HepG2 (cell line): ENCODE measurements at regions not wholly inside any gene's neighbourhood (a gene's known extent, or its start where the extent isn't known, plus 50 kb on each side); places are given as distances from the start of the nearest gene placed in this dataset.

ENCODE experiments used
- CBFB ChIP-seq: sonication (generic); formaldehyde crosslinking; IDR thresholded peaks from 2 replicates; pipeline ENCODE4 v1.4.0; 2020; ENCODE audit warnings: missing genetic modification reagents
- CEBPB ChIP-seq: IDR thresholded peaks from 2 replicates; pipeline ENCODE4 v1.6.1; 2011; ENCODE audit warnings: low read depth, low read length, improper control_type of control experiment, borderline replicate concordance
- DPF2 ChIP-seq: sonication (generic); formaldehyde crosslinking; IDR thresholded peaks from 2 replicates; pipeline ENCODE4 v1.4.0; 2020; ENCODE audit warnings: mild to moderate bottlenecking, low read depth, missing genetic modification reagents, borderline replicate concordance
- KAT7 ChIP-seq: IDR thresholded peaks from 2 replicates; pipeline ENCODE4 v1.6.1; 2018; ENCODE audit warnings: borderline replicate concordance, missing compliant biosample characterization
- MZF1 ChIP-seq: sonication (generic); formaldehyde crosslinking; IDR thresholded peaks from 2 replicates; pipeline ENCODE4 v1.8.1; 2023; ENCODE audit warnings: mild to moderate bottlenecking, missing genetic modification reagents, borderline replicate concordance
- NCOR1 ChIP-seq: fragments of 200-600 bp; sonication (generic); IDR thresholded peaks from 2 replicates; pipeline ENCODE4 v1.7.0; 2017; ENCODE audit warnings: antibody characterized with exemption, low read length, borderline replicate concordance
- RAD21 ChIP-seq: fragments of 450-650 bp; formaldehyde crosslinking; IDR thresholded peaks from 2 replicates; pipeline ENCODE4 v1.5.0; 2020; ENCODE audit warnings: mild to moderate bottlenecking
- TCF12 ChIP-seq, 2 experiments: fragments of 450-650 bp in 1 of 2; sonication (generic) in 1 of 2; formaldehyde crosslinking in 1 of 2; IDR thresholded peaks; 2 replicates each; pipeline versions ENCODE4 v1.6.1 to v1.8.0; 2017 to 2022; ENCODE audit warnings: antibody characterized with exemption in 1 of 2, mild to moderate bottlenecking in 1 of 2, missing genetic modification reagents in 1 of 2, moderate library complexity in 1 of 2
- ZNF660 ChIP-seq: sonication (generic); formaldehyde crosslinking; IDR thresholded peaks from 2 replicates; pipeline ENCODE4 v1.5.1; 2020; ENCODE audit warnings: mild to moderate bottlenecking, low read depth, missing genetic modification reagents, borderline replicate concordance
- ZNF724P ChIP-seq: sonication (generic); formaldehyde crosslinking; IDR thresholded peaks from 2 replicates; pipeline ENCODE4 v1.8.0; 2022; ENCODE audit warnings: missing genetic modification reagents, borderline replicate concordance
- TF ChIP-seq, protein P1 (sequence below): sonication (generic); formaldehyde crosslinking; IDR thresholded peaks from 2 replicates; pipeline ENCODE4 v1.5.0; 2020; ENCODE audit warnings: mild to moderate bottlenecking, missing genetic modification reagents, moderate library complexity

DNA sequence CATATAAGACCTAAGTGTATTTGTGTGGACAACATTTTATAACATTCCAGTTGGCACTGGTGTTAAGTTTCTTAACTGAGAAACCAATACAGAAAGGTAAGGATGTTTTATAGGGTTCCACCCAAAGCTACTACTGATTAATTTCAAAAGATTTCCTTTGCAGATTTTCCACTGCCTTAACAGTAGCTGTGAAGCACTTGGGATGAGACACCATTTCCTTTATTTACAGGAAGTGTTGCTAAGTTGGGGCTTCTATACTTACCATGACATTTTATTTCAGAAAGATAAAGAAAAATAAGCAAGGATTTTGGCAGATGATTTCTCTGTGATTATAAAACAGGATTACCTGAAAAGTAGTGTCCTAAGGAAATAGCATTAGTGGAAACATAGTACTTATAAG, 234.3 kb downstream of the CALCRL start:
- TF ChIP-seq RAD21 (CRISPR knock-in tag) (no peak), ZNF724P (CRISPR knock-in tag) (no peak), DPF2 (no peak), TCF12 (IDR thresholded peaks at IDR 0.05) (no peak), TCF12 (CRISPR knock-in tag; IDR thresholded peaks at IDR 0.05) (no peak), MZF1 (CRISPR knock-in tag) (no peak), ZNF660 (CRISPR knock-in tag) (no peak), CEBPB (no peak), NCOR1 (no peak), KAT7 (CRISPR knock-in tag) (no peak), CBFB (no peak)
- TF ChIP-seq, protein P1, sequence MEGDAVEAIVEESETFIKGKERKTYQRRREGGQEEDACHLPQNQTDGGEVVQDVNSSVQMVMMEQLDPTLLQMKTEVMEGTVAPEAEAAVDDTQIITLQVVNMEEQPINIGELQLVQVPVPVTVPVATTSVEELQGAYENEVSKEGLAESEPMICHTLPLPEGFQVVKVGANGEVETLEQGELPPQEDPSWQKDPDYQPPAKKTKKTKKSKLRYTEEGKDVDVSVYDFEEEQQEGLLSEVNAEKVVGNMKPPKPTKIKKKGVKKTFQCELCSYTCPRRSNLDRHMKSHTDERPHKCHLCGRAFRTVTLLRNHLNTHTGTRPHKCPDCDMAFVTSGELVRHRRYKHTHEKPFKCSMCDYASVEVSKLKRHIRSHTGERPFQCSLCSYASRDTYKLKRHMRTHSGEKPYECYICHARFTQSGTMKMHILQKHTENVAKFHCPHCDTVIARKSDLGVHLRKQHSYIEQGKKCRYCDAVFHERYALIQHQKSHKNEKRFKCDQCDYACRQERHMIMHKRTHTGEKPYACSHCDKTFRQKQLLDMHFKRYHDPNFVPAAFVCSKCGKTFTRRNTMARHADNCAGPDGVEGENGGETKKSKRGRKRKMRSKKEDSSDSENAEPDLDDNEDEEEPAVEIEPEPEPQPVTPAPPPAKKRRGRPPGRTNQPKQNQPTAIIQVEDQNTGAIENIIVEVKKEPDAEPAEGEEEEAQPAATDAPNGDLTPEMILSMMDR, result no peak
